ENCODE measurements at regions not wholly inside any gene's neighbourhood (a gene's known extent, or its start where the extent isn't known, plus 50 kb on each side); places are given as distances from the start of the nearest gene placed in this dataset.

DNA sequence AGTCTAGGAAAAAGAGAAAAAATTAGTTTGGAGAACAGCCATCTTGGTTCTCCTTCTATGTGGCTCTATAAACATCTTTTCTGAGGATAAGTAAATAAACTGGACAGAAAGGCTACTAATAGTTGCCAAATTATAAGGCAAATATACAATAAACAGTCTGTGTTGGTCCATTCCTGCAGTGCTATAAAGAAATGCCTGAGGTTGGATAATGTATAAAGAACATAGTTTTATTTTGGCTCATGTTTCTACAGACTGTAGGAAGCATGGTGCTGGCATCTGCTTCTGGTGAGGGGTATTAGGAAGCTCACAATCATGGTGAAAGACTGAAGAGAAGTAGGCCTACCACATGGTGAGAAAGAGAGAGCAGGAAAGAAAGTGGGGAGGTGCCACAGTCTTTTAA is 209.7 kb downstream of the MACC1 start:
- Histone ChIP-seq H3K4me1 (ENCODE audit: insufficient read depth) (no peaks in the 10 kb centered on the region), H3K36me3 (ENCODE audit: insufficient read depth) (no peaks in the 10 kb centered on the region), H3K4me3 (ENCODE audit: low read depth, low read length) (no peak overlapping the region), H3K27ac (ENCODE audit: low read depth) (no peak overlapping the region)
- no peak for DNase-seq (ENCODE audit: extremely low spot score)

DNA sequence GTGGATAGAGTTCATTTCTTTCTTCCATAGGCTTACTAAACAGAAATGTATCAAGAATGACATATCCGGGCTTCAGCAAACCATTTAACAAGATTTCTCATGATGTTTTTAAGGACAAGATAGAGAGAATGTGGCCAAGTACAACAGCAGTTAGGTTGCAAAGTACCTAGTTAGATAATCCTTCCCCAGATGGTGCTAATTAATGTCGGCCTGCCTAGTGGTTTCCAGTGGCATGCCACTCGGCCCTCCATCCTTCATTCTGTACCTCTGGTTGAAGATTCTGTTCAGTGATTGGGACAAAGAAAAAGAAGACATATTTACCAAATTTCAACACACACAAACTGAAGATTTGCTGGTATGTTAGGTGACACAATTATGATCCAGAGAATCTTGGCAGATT is 212.1 kb downstream of the MACC1 start:
- no peaks in the 10 kb centered on the region for H3K36me3 ChIP-seq (ENCODE audit: insufficient read depth)
- DNase-seq (ENCODE audit: extremely low spot score): no peak
- no peak overlapping the region for H3K27ac ChIP-seq (ENCODE audit: low read depth)
- WGBS: 89% methylated on average over 3 of the region's 3 CpGs
- H3K4me1 ChIP-seq (ENCODE audit: insufficient read depth): no peaks in the 10 kb centered on the region
- no peak overlapping the region for H3K4me3 ChIP-seq (ENCODE audit: low read depth, low read length)

DNA sequence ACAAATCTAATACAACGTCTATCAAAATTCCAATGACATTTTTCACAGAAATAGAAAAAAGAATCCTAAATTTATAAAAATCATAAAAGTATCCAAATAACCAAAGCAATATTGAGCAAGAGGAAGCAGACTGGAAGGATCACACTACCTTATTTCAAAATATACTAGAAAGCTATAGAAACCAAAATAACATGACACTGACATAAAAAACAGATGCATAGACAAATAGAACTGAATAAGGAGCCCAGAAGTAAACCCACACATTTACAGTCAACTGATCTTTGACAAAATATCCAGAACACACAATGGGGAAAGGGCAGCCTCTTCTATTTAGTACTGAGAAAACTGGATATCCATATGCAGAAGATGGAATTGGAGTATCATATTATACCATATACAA is 217.5 kb downstream of the MACC1 start:
- Histone ChIP-seq H3K27ac (ENCODE audit: low read depth) (no peak overlapping the region), H3K36me3 (ENCODE audit: insufficient read depth) (no peaks in the 10 kb centered on the region), H3K4me3 (ENCODE audit: low read depth, low read length) (no peak overlapping the region), H3K4me1 (ENCODE audit: insufficient read depth) (no peaks in the 10 kb centered on the region)
- 84% methylated on average over 1 of the region's 1 CpG for WGBS
- no peak for DNase-seq (ENCODE audit: extremely low spot score)

DNA sequence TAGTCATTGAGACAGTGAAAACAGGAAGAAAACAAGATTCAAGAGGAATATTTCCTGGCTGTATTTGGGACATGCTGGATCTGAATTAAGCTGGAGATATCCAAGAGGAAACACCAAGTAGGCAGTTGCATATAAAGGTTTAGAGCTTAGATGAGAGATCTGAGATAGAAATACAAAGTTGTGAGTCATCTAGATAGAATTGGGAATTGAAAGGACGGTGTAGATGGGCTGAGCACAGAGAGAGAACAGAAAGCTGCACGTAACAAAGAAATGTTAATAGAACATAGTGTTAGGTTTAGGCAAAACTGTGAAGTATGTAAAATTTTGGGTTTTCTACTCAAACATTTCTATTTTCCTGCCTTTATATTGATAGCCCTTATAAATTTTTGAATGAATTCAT is 218.5 kb upstream of the TMEM196 start:
- H3K27ac ChIP-seq (ENCODE audit: low read depth): no peak overlapping the region
- H3K4me1 ChIP-seq (ENCODE audit: insufficient read depth): no peaks in the 10 kb centered on the region
- DNase-seq (ENCODE audit: extremely low spot score): no peak
- 77% methylated on average over 2 of the region's 2 CpGs for WGBS
- no peaks in the 10 kb centered on the region for H3K36me3 ChIP-seq (ENCODE audit: insufficient read depth)
- H3K4me3 ChIP-seq (ENCODE audit: low read depth, low read length): no peak overlapping the region

DNA sequence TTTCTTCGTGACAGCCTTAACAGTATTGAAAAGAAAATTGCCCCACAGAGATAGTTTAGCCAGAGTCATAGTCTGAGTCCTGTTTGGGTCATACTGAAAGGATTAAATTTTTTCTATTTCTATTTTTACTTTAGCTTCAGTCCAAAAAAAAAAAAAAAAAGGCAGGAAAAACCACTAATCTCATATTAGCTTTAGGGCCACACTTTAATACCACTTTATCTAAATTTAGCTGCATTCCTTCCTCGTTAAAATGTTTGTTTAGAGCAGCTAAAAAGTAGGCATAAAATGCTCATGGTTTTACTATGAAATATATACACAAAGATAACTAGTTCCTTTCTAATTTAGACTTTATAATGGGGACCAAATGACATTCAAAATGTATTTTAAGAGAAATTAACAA is 216.5 kb upstream of the TMEM196 start:
- no peak overlapping the region for H3K27ac ChIP-seq (ENCODE audit: low read depth)
- DNase-seq (ENCODE audit: extremely low spot score): no peak
- no peak overlapping the region for H3K4me3 ChIP-seq (ENCODE audit: low read depth, low read length)
- WGBS: 35% methylated on average over 2 of the region's 2 CpGs
- H3K4me1 ChIP-seq (ENCODE audit: insufficient read depth): no peaks in the 10 kb centered on the region
- no peaks in the 10 kb centered on the region for H3K36me3 ChIP-seq (ENCODE audit: insufficient read depth)

DNA sequence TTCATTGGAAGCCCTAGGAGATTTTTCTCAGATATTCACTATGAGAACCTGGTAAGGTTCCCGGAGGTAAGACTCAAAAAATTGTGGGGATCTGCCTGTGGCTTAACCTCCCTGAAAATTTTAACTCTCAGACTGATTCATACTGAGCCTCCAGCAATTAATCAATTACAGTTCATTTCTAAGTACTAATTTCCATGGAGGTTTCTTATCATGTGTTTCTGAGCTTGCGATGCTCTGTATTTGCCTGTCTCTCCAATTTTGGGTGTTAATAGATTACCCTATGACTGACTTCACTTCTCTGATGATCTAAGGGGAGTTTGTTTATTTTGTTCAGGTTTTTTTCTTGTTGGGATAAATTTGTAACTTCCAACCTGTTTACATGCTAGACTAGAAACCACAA is 215.4 kb upstream of the TMEM196 start:
- WGBS: 93% methylated on average over 2 of the region's 2 CpGs

DNA sequence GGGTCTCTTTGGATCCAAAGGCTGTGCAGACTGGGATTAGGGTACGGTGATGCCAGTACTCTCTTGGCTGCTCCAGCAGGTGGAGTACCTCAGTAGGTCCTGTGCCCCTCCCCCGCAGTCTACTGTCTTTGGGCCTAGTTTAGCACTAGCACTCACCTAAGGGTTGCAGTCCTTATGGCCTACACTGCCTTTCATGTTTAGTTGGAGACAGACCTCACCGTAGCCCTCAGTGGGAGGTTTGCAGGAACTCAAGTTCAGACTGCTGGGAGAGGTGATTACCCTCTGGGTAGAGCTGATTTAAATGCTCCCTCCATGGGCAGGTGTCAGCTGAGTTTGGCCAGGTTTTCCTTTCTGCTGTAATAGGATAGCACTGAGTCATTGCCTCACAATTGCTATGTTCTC is 210.8 kb upstream of the TMEM196 start:
- Histone ChIP-seq H3K4me3 (ENCODE audit: low read depth, low read length) (no peak overlapping the region), H3K27ac (ENCODE audit: low read depth) (no peak overlapping the region), H3K36me3 (ENCODE audit: insufficient read depth) (no peaks in the 10 kb centered on the region), H3K4me1 (ENCODE audit: insufficient read depth) (no peaks in the 10 kb centered on the region)
- DNase-seq (ENCODE audit: extremely low spot score): no peak
- WGBS: 96% methylated on average over 3 of the region's 3 CpGs

More for the DNA sequence above, 215.4 kb upstream of the TMEM196 start:
- Histone ChIP-seq H3K4me3 (ENCODE audit: low read depth, low read length) (no peak overlapping the region), H3K27ac (ENCODE audit: low read depth) (no peak overlapping the region), H3K4me1 (ENCODE audit: insufficient read depth) (no peaks in the 10 kb centered on the region), H3K36me3 (ENCODE audit: insufficient read depth) (no peaks in the 10 kb centered on the region)
- no peak for DNase-seq (ENCODE audit: extremely low spot score)

DNA sequence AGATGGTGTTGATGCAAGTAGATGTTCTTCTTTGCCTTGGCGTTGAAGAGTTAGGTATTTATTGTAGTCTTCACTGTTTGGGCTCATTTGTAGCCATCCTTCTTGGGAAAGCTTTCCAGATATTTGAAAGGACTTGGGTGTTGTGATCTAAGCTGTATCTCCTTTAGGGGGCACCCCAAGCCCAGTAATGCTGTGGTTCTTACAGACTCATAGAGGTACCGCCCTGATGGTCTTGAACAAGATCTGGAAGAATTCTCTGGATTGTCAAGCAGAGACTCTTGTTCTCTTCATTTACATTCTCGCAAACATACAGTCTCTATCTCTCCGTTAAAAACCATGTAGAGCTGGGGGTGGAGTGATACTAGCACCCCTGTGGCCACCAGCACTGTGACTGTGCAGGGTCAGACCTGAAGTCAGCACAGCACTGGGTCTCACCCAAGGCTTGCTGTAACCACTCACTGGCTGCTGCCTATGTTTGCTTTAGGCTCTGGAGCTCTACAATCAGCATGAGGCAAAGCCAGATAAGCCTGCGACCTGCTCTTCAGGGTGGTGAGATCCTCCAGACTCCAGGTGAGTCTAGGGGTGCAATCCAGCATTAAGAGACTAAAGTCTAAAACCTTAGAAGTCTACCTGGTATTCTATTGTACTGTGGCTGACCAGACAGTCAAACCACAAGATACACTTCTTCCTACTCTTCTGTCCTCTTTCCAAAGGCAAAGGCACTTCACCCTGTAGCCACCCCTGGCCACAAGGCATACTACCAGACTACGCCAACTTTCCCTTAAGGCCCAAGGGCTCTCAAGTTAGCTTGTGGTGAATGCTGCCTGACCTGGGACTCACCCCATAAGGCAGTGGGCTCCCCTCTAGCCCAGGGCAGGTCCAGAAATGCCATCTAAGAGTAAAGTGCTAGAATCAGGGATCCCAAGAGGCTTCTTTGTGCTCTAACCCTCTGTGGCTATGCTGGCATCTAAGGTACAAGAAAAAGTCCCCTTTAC is 209.7 kb upstream of the TMEM196 start:
- no peak for DNase-seq (ENCODE audit: extremely low spot score)
- Histone ChIP-seq H3K4me3 (ENCODE audit: low read depth, low read length) (no peak overlapping the region), H3K36me3 (ENCODE audit: insufficient read depth) (no peaks in the 10 kb centered on the region), H3K27ac (ENCODE audit: low read depth) (no peak overlapping the region), H3K4me1 (ENCODE audit: insufficient read depth) (no peaks in the 10 kb centered on the region)
- WGBS: 62% methylated on average over 6 of the region's 6 CpGs

DNA sequence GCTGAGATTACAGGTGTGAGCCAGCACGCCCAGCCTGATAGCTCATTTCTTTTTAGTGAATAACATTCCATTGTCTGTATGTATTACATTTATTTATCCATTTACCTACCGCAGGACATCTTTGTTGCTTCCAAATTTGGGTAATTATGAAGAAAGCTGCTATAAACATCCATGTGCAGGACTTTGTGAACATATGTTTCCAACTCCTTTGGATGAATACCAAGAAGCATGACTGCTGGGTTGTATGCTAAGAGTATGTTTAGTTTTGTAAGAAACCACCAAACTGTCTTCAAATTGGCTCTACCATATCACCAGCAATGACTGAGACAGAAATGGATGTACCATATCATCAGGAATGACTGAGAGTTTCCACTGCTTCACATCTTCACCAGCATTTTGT is 200.2 kb upstream of the TMEM196 start:
- Histone ChIP-seq H3K4me3 (ENCODE audit: low read depth, low read length) (no peak overlapping the region), H3K27ac (ENCODE audit: low read depth) (no peak overlapping the region), H3K36me3 (ENCODE audit: insufficient read depth) (no peaks in the 10 kb centered on the region), H3K4me1 (ENCODE audit: insufficient read depth) (peaks cover 1% of the 10 kb centered on the region)
- DNase-seq (ENCODE audit: extremely low spot score): no peak
- WGBS: 81% methylated on average over 2 of the region's 2 CpGs

DNA sequence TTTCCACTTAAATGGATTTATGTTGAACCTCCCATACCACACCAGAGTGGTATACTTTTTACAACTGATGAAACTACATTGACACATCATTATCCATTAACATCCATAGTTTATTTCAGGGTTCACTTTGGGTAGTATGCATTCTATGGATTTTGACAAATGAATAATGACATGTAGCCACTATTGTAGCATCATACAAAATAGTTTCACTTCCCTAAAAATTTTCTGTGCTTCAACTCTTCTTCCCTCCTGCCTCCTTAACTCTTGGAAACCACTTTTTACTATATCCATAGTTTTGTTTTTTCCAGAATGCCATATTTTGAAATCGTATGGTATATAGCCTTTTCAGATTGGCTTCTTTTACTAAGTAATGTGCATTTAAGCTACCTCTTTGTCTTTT is 199.5 kb upstream of the TMEM196 start:
- no peaks in the 10 kb centered on the region for H3K36me3 ChIP-seq (ENCODE audit: insufficient read depth)
- no peak overlapping the region for H3K27ac ChIP-seq (ENCODE audit: low read depth)
- WGBS: 92% methylated on average over 1 of the region's 1 CpG
- no peak overlapping the region for H3K4me3 ChIP-seq (ENCODE audit: low read depth, low read length)
- no peak for DNase-seq (ENCODE audit: extremely low spot score)
- peaks cover 1% of the 10 kb centered on the region for H3K4me1 ChIP-seq (ENCODE audit: insufficient read depth)

DNA sequence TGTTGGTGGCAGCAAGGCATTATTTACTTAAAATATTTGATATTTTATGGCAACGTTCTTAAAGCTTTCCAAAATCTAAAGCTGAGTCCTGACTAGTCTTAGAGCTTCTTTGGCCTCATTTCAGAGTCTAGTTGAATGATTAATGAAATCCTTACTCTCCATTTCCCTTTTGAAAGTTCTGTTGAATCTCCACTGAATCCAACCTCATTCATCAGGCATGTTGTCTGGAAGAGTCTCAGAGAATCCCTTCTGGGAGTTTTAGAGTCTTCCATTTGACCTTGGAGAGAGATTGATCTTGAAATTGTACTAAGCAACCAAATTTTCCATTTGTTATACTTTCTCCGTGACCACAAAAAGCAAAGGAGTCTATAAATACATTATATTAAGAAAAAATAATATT is 198.5 kb upstream of the TMEM196 start:
- H3K4me3 ChIP-seq (ENCODE audit: low read depth, low read length): no peak overlapping the region
- H3K27ac ChIP-seq (ENCODE audit: low read depth): no peak overlapping the region
- 90% methylated on average over 2 of the region's 2 CpGs for WGBS
- no peak for DNase-seq (ENCODE audit: extremely low spot score)
- H3K4me1 ChIP-seq (ENCODE audit: insufficient read depth): peaks cover 1% of the 10 kb centered on the region
- H3K36me3 ChIP-seq (ENCODE audit: insufficient read depth): no peaks in the 10 kb centered on the region

DNA sequence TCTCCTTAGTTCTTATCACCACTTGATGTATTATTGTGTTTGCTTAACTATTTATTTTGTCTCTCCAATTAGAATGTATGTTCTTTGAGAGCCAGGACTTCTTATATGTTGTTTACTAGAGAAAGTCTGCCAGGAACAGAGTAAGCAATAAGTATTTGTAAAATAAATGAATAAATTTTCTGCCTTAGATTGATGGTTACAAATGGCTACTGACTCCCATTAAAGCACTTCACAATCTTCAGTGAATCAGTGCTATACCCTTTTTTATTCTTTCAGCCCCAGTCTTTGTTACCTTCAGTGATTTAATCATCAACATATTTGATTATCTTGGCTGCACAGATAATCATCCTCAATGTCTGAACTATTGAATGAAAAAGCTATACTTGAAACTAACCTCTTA is 197.1 kb upstream of the TMEM196 start:
- Histone ChIP-seq H3K27ac (ENCODE audit: low read depth) (no peak overlapping the region), H3K4me3 (ENCODE audit: low read depth, low read length) (no peak overlapping the region), H3K36me3 (ENCODE audit: insufficient read depth) (no peaks in the 10 kb centered on the region), H3K4me1 (ENCODE audit: insufficient read depth) (peaks cover 1% of the 10 kb centered on the region)
- DNase-seq (ENCODE audit: extremely low spot score): no peak

DNA sequence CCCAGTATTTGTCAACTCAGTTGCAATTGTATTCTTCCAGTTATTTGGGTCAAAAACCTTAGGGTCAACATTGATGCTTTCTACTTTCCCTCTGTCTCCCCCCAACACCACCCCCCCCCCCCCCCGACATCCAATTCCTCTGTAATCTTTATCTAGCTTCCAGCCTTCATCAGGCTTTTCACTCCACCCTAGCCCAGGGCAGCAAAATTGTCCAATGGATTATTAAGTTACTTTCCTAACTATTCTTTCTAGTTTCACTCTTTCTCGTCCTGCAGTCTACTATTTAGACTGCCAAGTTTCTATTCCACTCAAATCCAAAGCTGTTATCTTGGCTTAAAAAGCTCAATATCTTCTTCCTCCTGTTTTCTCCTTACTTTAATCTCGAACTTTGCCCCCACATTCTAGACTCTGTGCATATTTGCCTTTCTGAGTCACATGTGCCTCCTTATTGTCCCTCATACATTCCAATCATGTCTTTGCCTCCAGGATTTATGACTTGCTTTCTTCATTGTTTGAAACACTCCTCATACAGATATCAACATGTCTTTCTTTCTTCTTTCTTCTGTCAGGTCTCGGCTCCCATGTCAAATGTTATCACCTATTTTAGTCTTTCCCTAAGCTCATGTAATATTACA is 196.6 kb upstream of the TMEM196 start:
- Histone ChIP-seq H3K4me3 (ENCODE audit: low read depth, low read length) (no peak overlapping the region), H3K27ac (ENCODE audit: low read depth) (no peak overlapping the region), H3K4me1 (ENCODE audit: insufficient read depth) (peaks cover 1% of the 10 kb centered on the region), H3K36me3 (ENCODE audit: insufficient read depth) (no peaks in the 10 kb centered on the region)
- no peak for DNase-seq (ENCODE audit: extremely low spot score)
- 25% methylated on average over 4 of the region's 4 CpGs for WGBS

DNA sequence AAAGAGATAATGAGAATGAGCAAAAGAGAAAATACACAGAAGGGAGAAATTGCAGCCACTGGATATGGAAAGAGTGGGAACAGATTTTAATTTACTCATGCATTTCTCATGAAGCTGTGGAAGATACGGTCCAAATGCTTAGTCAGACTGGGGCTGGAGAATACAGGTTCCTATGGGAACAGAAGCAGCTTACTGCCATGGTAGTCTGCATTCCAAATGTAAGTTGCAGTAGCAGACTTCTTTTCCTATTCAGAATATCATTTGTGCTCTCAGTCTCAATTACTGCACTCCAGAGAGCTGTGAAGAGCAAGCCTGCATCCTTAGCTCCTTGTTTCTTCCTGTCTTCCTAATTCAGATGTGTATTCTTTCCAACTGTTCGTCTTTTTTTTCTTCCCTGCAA is 190.8 kb upstream of the TMEM196 start:
- WGBS: 40% methylated on average over 2 of the region's 2 CpGs
- DNase-seq (ENCODE audit: extremely low spot score): no peak
- Histone ChIP-seq H3K4me1 (ENCODE audit: insufficient read depth) (no peaks in the 10 kb centered on the region), H3K27ac (ENCODE audit: low read depth) (no peak overlapping the region), H3K36me3 (ENCODE audit: insufficient read depth) (no peaks in the 10 kb centered on the region), H3K4me3 (ENCODE audit: low read depth, low read length) (no peak overlapping the region)

Measured in urinary bladder (tissue), 3 donors.